Panc1 (cell line): ENCODE measurements at regions not wholly inside any gene's neighbourhood (a gene's known extent, or its start where the extent isn't known, plus 50 kb on each side); places are given as distances from the start of the nearest gene placed in this dataset.

Experiments
- POLR2AphosphoS5 ChIP-seq: IDR thresholded peaks from 2 replicates; pipeline ENCODE4 v1.6.1; 2012; ENCODE audit warnings: mild to moderate bottlenecking, low read depth, low read length, moderate library complexity
- REST ChIP-seq, 2 experiments: IDR thresholded peaks; 2 replicates each; pipeline ENCODE4 v1.6.1; 2011 to 2012; ENCODE audit warnings: low read depth in 2 of 2, control low read depth in 1 of 2, low read length in 1 of 2, mild to moderate bottlenecking in 1 of 2, moderate library complexity in 1 of 2; ENCODE audit not compliant: insufficient read depth in 1 of 2
- TF ChIP-seq, protein P1 (sequence below): fragments of 450-650 bp; IDR thresholded peaks from 2 replicates; pipeline ENCODE4 v1.5.1; 2017; ENCODE audit warnings: mild to moderate bottlenecking

DNA sequence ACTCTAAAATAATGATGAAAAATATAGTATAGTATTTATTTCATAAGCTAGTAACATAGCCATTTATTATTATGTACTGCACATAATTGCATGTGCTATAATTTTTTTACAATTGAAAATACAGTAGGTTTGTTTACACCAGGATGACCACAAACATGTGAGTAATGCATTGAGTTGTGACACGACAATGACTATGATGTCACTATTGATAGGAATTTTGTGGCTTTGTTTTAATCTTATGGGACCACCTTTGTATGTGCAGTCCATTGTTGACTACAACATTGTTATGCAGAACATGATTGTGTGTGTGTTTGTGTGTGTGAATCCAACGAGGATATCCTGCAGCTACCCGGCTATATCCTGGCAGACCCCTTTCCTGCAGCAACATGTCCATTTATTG, 372.2 kb upstream of the MCTP2 start:
- TF ChIP-seq, protein P1, sequence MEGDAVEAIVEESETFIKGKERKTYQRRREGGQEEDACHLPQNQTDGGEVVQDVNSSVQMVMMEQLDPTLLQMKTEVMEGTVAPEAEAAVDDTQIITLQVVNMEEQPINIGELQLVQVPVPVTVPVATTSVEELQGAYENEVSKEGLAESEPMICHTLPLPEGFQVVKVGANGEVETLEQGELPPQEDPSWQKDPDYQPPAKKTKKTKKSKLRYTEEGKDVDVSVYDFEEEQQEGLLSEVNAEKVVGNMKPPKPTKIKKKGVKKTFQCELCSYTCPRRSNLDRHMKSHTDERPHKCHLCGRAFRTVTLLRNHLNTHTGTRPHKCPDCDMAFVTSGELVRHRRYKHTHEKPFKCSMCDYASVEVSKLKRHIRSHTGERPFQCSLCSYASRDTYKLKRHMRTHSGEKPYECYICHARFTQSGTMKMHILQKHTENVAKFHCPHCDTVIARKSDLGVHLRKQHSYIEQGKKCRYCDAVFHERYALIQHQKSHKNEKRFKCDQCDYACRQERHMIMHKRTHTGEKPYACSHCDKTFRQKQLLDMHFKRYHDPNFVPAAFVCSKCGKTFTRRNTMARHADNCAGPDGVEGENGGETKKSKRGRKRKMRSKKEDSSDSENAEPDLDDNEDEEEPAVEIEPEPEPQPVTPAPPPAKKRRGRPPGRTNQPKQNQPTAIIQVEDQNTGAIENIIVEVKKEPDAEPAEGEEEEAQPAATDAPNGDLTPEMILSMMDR: no peak
- TF ChIP-seq POLR2AphosphoS5 (no peak), REST (IDR thresholded peaks at IDR 0.05; ENCODE audit: insufficient read depth in 1 of 2, low read depth in 2 of 2, low read length in 1 of 2) (no peak)
